Cerebellar cortex (tissue), 1 donor: ENCODE measurements at regions not wholly inside any gene's neighbourhood (a gene's known extent, or its start where the extent isn't known, plus 50 kb on each side); places are given as distances from the start of the nearest gene placed in this dataset.

Experiments used
- DNase-seq: peaks from one replicate; pipeline ENCODE4 v3.0.0-alpha.2; 2015; ENCODE audit warnings: low spot score

DNA sequence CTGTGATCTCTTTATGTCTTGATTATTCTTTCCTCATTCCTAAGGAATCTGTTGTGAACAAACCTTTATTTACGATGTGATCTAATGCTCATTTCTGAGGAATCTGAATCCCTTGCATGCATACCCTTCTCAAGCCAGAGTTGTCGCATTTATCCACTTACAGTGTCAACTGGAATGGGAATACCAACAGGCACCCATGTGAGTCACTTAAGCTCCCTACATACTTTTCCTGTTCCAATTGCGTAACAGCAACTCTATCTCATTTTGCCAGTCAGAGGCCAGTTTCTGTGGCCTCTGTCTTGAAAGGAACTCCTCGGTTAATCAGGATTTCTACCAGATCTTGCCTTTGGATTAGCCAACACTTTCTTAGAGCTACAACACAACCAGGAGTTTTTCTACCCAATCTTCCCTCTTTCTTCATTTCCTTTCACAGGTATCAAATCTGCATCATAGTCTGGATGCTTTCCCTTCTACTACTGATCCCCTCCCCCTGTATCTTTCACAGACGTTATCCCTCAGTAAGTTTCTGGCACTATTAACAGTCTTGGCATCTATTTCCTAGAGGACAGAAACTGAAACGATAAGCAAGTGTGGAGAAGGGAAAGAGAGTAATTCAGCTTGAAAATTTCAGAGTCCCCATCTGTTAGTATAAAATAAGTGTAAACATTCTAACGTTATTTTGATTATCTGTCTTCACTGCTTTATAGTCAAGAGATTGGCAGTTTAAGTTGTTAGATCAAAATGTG lies 66.8 kb upstream of the BCHE start:
- no peak for DNase-seq

- DNase-seq, result no peak
Measured at GRCh38 chr3:165899066-165899465, 61.8 kb upstream of the BCHE start.

DNA sequence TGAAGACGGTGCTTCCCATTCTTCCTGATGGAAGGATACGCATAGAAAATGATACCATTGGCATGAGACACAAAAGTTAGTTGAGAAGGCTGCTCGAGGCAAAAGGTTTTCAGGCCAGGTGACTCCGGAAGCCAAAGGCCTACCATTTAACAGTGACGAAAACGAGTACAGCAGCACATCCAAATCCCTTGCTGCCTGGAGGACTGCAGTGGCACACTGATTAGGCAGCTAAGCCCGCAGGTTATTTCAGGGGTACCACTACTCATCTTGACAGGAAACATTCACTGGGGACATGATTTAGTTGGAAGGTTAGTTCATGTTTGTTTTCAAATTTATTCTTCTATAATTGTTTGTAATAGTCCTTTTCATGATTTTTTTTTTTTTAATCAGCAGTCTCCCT lies 59.9 kb upstream of the BCHE start:
- DNase-seq, result no peak

DNA sequence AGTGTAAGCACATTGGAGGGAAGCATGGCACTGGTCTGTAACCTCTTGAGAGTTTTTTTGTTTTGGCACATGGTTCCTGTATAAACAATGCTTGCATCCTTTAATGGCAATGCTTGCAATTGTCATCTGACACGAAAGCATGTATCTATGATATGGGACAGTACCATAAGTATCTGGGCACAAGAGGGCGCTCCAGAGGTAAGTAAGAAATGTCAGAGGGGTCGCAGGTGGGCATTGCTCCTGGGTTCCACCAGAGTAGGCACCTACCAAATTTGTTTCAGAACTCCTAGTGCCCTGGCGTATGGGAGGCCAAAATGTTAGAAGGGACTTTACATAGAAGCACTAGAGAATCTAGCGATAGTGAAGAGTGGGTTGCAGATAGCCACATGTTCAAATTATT lies 58.7 kb upstream of the BCHE start:
- DNase-seq, result peak; percentile 5

DNA sequence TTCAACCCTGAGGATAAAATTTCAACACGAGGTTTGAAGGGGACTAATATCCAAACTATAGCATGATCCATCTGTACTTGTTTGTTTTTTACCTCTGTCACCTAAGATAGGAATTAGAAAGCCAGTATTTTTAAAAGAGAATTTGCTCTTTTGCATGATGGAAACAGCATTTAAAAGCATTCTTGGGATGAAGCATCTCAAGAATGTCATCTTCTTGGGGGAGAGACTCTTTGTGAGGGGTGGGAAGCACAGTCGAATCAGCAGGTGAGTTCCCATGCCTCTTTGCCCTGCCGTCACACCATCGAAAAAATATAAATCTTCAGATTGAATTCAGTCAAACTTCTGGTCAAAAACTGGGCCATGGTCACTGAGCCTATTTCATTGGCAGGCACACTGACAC lies 55.3 kb upstream of the BCHE start:
- DNase-seq, result no peak
